HEK293 (cell line): ENCODE measurements at regions not wholly inside any gene's neighbourhood (a gene's known extent, or its start where the extent isn't known, plus 50 kb on each side); places are given as distances from the start of the nearest gene placed in this dataset.

Source experiments
- CTCF ChIA-PET: fragments of 350-600 bp; formaldehyde crosslinking; extraction: SDS; loops from one replicate; lab custom pipeline; 2021; ENCODE audit warnings: antibody characterized with exemption; lab: Yijun Ruan, JAX
- POLR2A ChIA-PET: fragments of 300-600 bp; formaldehyde crosslinking; extraction: SDS; loops from one replicate; lab custom pipeline; 2020; ENCODE audit warnings: antibody characterized with exemption, inconsistent platforms; lab: Yijun Ruan, JAX
- H3K27ac ChIP-seq: fragments of 200-500 bp; sonication (Bioruptor generic); 2 replicates; pipeline ENCODE4 v1.5.1; 2014; ENCODE audit warnings: low read depth, low read length, control low read depth, inconsistent platforms; ENCODE audit errors: extremely low read depth
- H3K36me3 ChIP-seq, 2 experiments: fragments of 200-500 bp in 1 of 2; sonication (Bioruptor generic) in 1 of 2; 1 replicate in 1 of 2; 2 replicates in 1 of 2; pipeline ENCODE4 v1.5.1; 2014 to 2017; ENCODE audit warnings: inconsistent platforms in 2 of 2, low read length in 2 of 2; ENCODE audit not compliant: control insufficient read depth in 2 of 2, insufficient read depth in 1 of 2
- H3K4me1 ChIP-seq: fragments of 200-500 bp; sonication (Bioruptor generic); 2 replicates; pipeline ENCODE4 v1.5.1; 2014; ENCODE audit warnings: mild to moderate bottlenecking, low read length, inconsistent platforms; ENCODE audit not compliant: control insufficient read depth, insufficient read depth
- H3K4me3 ChIP-seq: 2 replicates; pipeline ENCODE4 v1.5.1; 2011; ENCODE audit warnings: low read depth, mild to moderate bottlenecking, control low read depth, low read length, moderate library complexity
- H3K9me3 ChIP-seq: fragments of 200-500 bp; sonication (Bioruptor generic); 2 replicates; pipeline ENCODE4 v1.5.1; 2014; ENCODE audit warnings: low read depth, low read length, inconsistent platforms; ENCODE audit not compliant: control insufficient read depth, insufficient read depth
- BCL11B ChIP-seq: fragments of 450-650 bp; formaldehyde crosslinking; IDR thresholded peaks from 2 replicates; pipeline ENCODE4 v1.5.1; 2016; ENCODE audit warnings: low read depth, missing biosample characterization, missing genetic modification characterization
- HOXA7 ChIP-seq: sonication (generic); formaldehyde crosslinking; IDR thresholded peaks from 2 replicates; pipeline ENCODE4 v1.8.1; 2022; ENCODE audit warnings: missing genetic modification reagents, borderline replicate concordance
- KLF7 ChIP-seq: fragments of 450-650 bp; formaldehyde crosslinking; IDR thresholded peaks from 2 replicates; pipeline ENCODE4 v1.5.1; 2016; ENCODE audit warnings: missing biosample characterization, missing genetic modification characterization, borderline replicate concordance
- SCRT2 ChIP-seq: fragments of 450-650 bp; formaldehyde crosslinking; IDR thresholded peaks from 2 replicates; pipeline ENCODE4 v1.5.1; 2016; ENCODE audit warnings: missing biosample characterization, missing genetic modification characterization
- TSHZ1 ChIP-seq: fragments of 450-650 bp; formaldehyde crosslinking; IDR thresholded peaks from 2 replicates; pipeline ENCODE4 v1.5.1; 2016; ENCODE audit warnings: missing biosample characterization, missing genetic modification characterization, borderline replicate concordance
- ZIC2 ChIP-seq: fragments of 450-650 bp; formaldehyde crosslinking; IDR thresholded peaks from 2 replicates; pipeline ENCODE4 v1.5.1; 2016; ENCODE audit warnings: missing biosample characterization, missing genetic modification characterization
- ZNF211 ChIP-seq: fragments of 450-650 bp; formaldehyde crosslinking; IDR thresholded peaks from 2 replicates; pipeline ENCODE4 v1.5.1; 2016; ENCODE audit warnings: low read depth, missing biosample characterization, missing genetic modification characterization
- ZNF214 ChIP-seq: fragments of 450-650 bp; formaldehyde crosslinking; IDR thresholded peaks from 2 replicates; pipeline ENCODE4 v1.5.1; 2017; ENCODE audit warnings: missing biosample characterization, mild to moderate bottlenecking, missing genetic modification characterization, borderline replicate concordance
- ZNF311 ChIP-seq: fragments of 450-650 bp; formaldehyde crosslinking; IDR thresholded peaks from 2 replicates; pipeline ENCODE4 v1.5.1; 2017; ENCODE audit warnings: missing biosample characterization, missing genetic modification characterization, borderline replicate concordance
- ZNF335 ChIP-seq: fragments of 450-650 bp; formaldehyde crosslinking; conservative IDR thresholded peaks from 2 replicates; pipeline ENCODE4 v1.5.1; 2016; ENCODE audit warnings: missing biosample characterization, missing genetic modification characterization
- ZNF366 ChIP-seq: fragments of 450-650 bp; formaldehyde crosslinking; conservative IDR thresholded peaks from 2 replicates; pipeline ENCODE4 v1.5.1; 2016; ENCODE audit warnings: missing biosample characterization, missing genetic modification characterization
- ZNF37A ChIP-seq: fragments of 450-650 bp; IDR thresholded peaks from 2 replicates; pipeline ENCODE4 v1.5.1; 2018; ENCODE audit warnings: missing biosample characterization, missing genetic modification characterization
- ZNF488 ChIP-seq: fragments of 450-650 bp; formaldehyde crosslinking; IDR thresholded peaks from 2 replicates; pipeline ENCODE4 v1.5.1; 2016; ENCODE audit warnings: missing biosample characterization, missing genetic modification characterization
- ZNF664 ChIP-seq: fragments of 450-650 bp; formaldehyde crosslinking; IDR thresholded peaks from 2 replicates; pipeline ENCODE4 v1.5.1; 2016; ENCODE audit warnings: missing biosample characterization, missing genetic modification characterization
- ZNF843 ChIP-seq: fragments of 450-650 bp; formaldehyde crosslinking; IDR thresholded peaks from 2 replicates; pipeline ENCODE4 v1.5.1; 2016; ENCODE audit warnings: missing biosample characterization, missing genetic modification characterization
- ZSCAN30 ChIP-seq: fragments of 450-650 bp; IDR thresholded peaks from 2 replicates; pipeline ENCODE4 v1.5.1; 2018; ENCODE audit warnings: missing biosample characterization, mild to moderate bottlenecking, missing genetic modification characterization, moderate library complexity
- TF ChIP-seq, protein P1 (sequence below): fragments of 450-650 bp; IDR thresholded peaks from 2 replicates; pipeline ENCODE4 v1.5.1; 2018; ENCODE audit warnings: missing biosample characterization, missing genetic modification characterization
- TF ChIP-seq, protein P2 (sequence below): fragments of 450-650 bp; formaldehyde crosslinking; IDR thresholded peaks from 2 replicates; pipeline ENCODE4 v1.5.1; 2016; ENCODE audit warnings: missing biosample characterization, missing genetic modification characterization
- TF ChIP-seq, protein P3 (sequence below): fragments of 450-650 bp; formaldehyde crosslinking; optimal IDR thresholded peaks from 2 replicates; pipeline ENCODE3; 2016; ENCODE audit warnings: missing biosample characterization, mild to moderate bottlenecking, missing genetic modification characterization
- TF ChIP-seq, protein P4 (sequence below): fragments of 450-650 bp; formaldehyde crosslinking; IDR thresholded peaks from 2 replicates; pipeline ENCODE4 v1.5.1; 2016; ENCODE audit warnings: missing biosample characterization, missing genetic modification characterization, borderline replicate concordance

- TF ChIP-seq, protein P1, sequence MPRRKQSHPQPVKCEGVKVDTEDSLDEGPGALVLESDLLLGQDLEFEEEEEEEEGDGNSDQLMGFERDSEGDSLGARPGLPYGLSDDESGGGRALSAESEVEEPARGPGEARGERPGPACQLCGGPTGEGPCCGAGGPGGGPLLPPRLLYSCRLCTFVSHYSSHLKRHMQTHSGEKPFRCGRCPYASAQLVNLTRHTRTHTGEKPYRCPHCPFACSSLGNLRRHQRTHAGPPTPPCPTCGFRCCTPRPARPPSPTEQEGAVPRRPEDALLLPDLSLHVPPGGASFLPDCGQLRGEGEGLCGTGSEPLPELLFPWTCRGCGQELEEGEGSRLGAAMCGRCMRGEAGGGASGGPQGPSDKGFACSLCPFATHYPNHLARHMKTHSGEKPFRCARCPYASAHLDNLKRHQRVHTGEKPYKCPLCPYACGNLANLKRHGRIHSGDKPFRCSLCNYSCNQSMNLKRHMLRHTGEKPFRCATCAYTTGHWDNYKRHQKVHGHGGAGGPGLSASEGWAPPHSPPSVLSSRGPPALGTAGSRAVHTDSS: no peak
- TF ChIP-seq ZNF366 (tag by site-specific recombination) (no peak), ZNF211 (tag by site-specific recombination) (no peak), ZIC2 (tag by site-specific recombination) (no peak), ZNF335 (tag by site-specific recombination) (no peak), ZNF664 (no peak), BCL11B (no peak), ZNF37A (tag by site-specific recombination) (no peak), SCRT2 (tag by site-specific recombination) (no peak), TSHZ1 (tag by site-specific recombination) (no peak), ZNF311 (tag by site-specific recombination) (no peak), KLF7 (tag by site-specific recombination) (no peak), ZNF214 (tag by site-specific recombination) (no peak), ZNF843 (tag by site-specific recombination) (no peak), HOXA7 (CRISPR knock-in tag) (no peak), ZSCAN30 (tag by site-specific recombination) (no peak), ZNF488 (no peak)
- TF ChIP-seq, protein P2, sequence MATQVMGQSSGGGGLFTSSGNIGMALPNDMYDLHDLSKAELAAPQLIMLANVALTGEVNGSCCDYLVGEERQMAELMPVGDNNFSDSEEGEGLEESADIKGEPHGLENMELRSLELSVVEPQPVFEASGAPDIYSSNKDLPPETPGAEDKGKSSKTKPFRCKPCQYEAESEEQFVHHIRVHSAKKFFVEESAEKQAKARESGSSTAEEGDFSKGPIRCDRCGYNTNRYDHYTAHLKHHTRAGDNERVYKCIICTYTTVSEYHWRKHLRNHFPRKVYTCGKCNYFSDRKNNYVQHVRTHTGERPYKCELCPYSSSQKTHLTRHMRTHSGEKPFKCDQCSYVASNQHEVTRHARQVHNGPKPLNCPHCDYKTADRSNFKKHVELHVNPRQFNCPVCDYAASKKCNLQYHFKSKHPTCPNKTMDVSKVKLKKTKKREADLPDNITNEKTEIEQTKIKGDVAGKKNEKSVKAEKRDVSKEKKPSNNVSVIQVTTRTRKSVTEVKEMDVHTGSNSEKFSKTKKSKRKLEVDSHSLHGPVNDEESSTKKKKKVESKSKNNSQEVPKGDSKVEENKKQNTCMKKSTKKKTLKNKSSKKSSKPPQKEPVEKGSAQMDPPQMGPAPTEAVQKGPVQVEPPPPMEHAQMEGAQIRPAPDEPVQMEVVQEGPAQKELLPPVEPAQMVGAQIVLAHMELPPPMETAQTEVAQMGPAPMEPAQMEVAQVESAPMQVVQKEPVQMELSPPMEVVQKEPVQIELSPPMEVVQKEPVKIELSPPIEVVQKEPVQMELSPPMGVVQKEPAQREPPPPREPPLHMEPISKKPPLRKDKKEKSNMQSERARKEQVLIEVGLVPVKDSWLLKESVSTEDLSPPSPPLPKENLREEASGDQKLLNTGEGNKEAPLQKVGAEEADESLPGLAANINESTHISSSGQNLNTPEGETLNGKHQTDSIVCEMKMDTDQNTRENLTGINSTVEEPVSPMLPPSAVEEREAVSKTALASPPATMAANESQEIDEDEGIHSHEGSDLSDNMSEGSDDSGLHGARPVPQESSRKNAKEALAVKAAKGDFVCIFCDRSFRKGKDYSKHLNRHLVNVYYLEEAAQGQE: no peak
- TF ChIP-seq, protein P3, sequence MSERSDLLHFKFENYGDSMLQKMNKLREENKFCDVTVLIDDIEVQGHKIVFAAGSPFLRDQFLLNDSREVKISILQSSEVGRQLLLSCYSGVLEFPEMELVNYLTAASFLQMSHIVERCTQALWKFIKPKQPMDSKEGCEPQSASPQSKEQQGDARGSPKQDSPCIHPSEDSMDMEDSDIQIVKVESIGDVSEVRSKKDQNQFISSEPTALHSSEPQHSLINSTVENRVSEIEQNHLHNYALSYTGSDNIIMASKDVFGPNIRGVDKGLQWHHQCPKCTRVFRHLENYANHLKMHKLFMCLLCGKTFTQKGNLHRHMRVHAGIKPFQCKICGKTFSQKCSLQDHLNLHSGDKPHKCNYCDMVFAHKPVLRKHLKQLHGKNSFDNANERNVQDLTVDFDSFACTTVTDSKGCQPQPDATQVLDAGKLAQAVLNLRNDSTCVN: no peak
- TF ChIP-seq, protein P4, sequence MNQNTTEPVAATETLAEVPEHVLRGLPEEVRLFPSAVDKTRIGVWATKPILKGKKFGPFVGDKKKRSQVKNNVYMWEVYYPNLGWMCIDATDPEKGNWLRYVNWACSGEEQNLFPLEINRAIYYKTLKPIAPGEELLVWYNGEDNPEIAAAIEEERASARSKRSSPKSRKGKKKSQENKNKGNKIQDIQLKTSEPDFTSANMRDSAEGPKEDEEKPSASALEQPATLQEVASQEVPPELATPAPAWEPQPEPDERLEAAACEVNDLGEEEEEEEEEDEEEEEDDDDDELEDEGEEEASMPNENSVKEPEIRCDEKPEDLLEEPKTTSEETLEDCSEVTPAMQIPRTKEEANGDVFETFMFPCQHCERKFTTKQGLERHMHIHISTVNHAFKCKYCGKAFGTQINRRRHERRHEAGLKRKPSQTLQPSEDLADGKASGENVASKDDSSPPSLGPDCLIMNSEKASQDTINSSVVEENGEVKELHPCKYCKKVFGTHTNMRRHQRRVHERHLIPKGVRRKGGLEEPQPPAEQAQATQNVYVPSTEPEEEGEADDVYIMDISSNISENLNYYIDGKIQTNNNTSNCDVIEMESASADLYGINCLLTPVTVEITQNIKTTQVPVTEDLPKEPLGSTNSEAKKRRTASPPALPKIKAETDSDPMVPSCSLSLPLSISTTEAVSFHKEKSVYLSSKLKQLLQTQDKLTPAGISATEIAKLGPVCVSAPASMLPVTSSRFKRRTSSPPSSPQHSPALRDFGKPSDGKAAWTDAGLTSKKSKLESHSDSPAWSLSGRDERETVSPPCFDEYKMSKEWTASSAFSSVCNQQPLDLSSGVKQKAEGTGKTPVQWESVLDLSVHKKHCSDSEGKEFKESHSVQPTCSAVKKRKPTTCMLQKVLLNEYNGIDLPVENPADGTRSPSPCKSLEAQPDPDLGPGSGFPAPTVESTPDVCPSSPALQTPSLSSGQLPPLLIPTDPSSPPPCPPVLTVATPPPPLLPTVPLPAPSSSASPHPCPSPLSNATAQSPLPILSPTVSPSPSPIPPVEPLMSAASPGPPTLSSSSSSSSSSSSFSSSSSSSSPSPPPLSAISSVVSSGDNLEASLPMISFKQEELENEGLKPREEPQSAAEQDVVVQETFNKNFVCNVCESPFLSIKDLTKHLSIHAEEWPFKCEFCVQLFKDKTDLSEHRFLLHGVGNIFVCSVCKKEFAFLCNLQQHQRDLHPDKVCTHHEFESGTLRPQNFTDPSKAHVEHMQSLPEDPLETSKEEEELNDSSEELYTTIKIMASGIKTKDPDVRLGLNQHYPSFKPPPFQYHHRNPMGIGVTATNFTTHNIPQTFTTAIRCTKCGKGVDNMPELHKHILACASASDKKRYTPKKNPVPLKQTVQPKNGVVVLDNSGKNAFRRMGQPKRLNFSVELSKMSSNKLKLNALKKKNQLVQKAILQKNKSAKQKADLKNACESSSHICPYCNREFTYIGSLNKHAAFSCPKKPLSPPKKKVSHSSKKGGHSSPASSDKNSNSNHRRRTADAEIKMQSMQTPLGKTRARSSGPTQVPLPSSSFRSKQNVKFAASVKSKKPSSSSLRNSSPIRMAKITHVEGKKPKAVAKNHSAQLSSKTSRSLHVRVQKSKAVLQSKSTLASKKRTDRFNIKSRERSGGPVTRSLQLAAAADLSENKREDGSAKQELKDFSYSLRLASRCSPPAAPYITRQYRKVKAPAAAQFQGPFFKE (tag by site-specific recombination): no peak
- Histone ChIP-seq H3K36me3 (no peaks in the 10 kb centered on the region), H3K4me1 (no peaks in the 10 kb centered on the region), H3K4me3 (no peak overlapping the region), H3K9me3 (no peaks in the 10 kb centered on the region), H3K27ac (no peak overlapping the region)
- ChIA-PET CTCF (no interaction called here), POLR2A (no interaction called here)
These were observed 228.3 kb upstream of the NLRP1 start for GRCh38 chr17:5812590-5812989.
